Fibroblast of villous mesenchyme (primary cell): ENCODE measurements at regions not wholly inside any gene's neighbourhood (a gene's known extent, or its start where the extent isn't known, plus 50 kb on each side); places are given as distances from the start of the nearest gene placed in this dataset.

Source experiments
- DNase-seq: peaks from one replicate; pipeline ENCODE4 v3.0.0-alpha.2; 2010; ENCODE audit warnings: low read depth
- H3K4me3 ChIP-seq: 2 replicates; pipeline ENCODE4 v1.5.1; 2011; ENCODE audit warnings: low read depth, mild to moderate bottlenecking, low read length
- TF ChIP-seq, protein P1 (sequence below): IDR thresholded peaks from 2 replicates; pipeline ENCODE4 v1.5.1; 2012; ENCODE audit warnings: low read depth, mild to moderate bottlenecking, low read length; ENCODE audit not compliant: insufficient read depth

DNA sequence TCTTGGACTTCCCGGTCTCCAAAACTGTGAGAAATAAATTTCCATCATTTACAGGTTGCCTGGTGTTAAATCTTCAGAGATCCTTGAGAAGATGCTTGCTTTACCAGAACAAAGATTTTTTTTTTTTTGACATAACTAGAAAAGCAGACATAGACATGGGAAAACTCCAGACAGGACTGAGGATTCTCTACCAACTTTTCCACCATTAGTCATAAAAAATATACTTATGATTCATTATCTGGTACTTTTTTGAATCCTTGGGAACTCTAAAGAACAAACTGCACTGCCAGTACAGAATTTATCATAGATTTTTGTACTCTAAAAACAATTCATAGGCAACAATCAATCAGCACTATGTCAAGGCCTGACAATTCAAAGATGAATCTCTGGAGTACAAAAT is 487.6 kb downstream of the EFNB2 start:
- TF ChIP-seq, protein P1, sequence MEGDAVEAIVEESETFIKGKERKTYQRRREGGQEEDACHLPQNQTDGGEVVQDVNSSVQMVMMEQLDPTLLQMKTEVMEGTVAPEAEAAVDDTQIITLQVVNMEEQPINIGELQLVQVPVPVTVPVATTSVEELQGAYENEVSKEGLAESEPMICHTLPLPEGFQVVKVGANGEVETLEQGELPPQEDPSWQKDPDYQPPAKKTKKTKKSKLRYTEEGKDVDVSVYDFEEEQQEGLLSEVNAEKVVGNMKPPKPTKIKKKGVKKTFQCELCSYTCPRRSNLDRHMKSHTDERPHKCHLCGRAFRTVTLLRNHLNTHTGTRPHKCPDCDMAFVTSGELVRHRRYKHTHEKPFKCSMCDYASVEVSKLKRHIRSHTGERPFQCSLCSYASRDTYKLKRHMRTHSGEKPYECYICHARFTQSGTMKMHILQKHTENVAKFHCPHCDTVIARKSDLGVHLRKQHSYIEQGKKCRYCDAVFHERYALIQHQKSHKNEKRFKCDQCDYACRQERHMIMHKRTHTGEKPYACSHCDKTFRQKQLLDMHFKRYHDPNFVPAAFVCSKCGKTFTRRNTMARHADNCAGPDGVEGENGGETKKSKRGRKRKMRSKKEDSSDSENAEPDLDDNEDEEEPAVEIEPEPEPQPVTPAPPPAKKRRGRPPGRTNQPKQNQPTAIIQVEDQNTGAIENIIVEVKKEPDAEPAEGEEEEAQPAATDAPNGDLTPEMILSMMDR = no peak
- DNase-seq = no peak

DNA sequence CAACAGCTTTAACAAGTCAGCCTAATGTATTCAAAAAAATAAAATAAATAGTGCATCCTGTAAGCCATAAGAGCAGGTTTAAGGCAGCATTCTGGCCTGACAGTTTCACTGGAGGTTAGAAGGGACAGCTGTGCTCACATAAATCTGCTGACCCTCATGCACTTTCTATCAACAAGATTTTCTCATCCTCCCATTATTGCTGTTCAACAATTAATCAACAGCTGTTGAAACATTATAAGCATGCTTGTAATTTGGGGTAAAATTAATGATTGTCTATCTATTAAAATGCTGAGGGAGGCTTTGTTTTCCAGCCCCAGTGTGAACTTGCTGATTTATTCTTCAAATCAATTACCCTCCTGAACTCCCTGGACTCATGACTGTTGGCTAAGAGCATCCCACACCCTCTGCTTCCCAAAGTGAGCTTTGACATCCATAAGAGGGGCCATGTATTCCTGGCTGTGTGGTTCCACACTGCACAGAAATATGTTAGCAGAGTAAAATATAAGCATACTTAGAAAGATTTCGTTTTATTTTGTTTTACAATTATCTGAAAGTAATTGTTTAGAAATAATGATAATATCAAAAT is 492.4 kb downstream of the EFNB2 start:
- H3K4me3 ChIP-seq = no peak overlapping the region
- DNase-seq = no peak
- TF ChIP-seq, protein P1 = no peak

More for the DNA sequence above, 487.6 kb downstream of the EFNB2 start:
- no peak overlapping the region for H3K4me3 ChIP-seq

DNA sequence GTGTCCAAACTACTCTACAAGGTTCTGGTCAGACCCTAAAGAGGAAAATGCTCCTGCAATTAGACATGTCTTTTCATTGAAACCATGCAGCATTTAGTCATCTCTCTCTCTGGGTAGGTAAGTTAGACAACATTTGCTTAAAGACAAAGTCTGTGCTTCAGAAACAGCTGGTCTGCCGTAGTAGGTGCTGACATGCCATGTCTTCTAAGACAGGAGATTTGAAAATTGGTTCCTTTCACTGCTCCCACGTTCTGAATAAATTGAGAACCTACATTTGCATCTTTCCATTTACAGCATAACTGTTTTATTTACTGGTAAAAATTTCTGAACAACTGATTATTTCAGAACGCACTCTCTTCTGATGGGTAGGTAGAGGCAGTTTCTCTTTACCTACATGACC is 494.0 kb downstream of the EFNB2 start:
- no peak overlapping the region for H3K4me3 ChIP-seq
- no peak for DNase-seq
- TF ChIP-seq, protein P1 = no peak

DNA sequence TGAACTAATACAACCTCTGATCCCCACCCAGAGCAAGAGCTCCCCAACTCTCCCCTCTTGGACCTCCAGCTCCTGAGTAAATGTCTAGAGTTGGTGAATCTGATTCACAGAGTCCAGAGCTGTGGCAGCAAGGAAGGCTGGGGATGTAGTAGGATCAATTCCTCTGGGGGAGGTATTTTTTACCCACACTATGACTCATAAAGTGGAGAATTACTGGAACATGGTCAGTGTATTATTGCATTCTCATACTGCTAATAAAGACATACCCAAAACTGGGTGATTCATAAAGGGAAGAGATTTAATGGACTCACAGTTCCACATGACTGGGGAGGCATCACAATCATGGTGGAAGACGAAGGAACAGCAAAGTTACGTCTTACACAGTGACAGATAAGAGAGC is 496.7 kb downstream of the EFNB2 start:
- TF ChIP-seq, protein P1 = no peak
- H3K4me3 ChIP-seq = no peak overlapping the region
- DNase-seq = peak; percentile 78

DNA sequence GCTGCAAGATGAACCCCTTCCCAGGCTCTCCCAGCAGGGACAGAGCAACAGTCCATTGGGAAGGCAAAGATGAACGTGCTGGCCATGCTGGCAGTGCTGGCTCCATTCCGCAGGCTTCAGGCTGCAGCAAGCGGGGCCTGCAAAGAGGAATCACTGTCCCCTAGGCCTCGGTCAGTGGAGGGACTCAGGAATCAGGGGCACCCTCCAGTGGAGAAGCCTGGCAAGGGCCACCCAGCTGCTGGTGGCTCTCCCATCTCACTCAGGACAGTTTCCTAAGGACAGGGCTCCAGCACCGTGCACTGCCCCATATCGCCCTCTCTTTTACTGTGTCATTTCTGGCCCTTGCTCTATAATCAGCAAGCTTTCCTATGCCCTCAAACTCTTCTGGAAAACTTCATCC is 498.6 kb downstream of the EFNB2 start:
- TF ChIP-seq, protein P1 = peak; percentile 16
- H3K4me3 ChIP-seq = no peak overlapping the region
- DNase-seq = no peak

DNA sequence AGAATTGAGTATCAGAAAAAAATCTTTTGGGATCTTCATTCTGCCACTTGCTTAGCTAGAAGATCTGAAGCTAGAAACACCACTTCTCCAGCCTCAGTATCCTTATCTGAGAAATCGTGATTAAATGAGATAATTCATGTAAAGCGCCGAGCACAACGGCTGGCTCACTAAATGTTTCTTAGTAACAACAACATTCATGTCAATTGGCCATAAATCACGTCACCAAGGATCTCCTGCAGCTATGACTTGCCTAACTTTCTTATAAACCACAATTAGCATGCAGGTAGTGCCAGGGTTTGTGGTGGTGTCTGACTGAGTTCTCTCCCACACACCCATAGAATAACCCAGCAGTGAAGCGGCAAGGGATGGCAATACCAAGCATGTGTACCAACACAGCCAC is 501.3 kb downstream of the EFNB2 start:
- no peak overlapping the region for H3K4me3 ChIP-seq
- DNase-seq = peak; percentile 2
- TF ChIP-seq, protein P1 = no peak

DNA sequence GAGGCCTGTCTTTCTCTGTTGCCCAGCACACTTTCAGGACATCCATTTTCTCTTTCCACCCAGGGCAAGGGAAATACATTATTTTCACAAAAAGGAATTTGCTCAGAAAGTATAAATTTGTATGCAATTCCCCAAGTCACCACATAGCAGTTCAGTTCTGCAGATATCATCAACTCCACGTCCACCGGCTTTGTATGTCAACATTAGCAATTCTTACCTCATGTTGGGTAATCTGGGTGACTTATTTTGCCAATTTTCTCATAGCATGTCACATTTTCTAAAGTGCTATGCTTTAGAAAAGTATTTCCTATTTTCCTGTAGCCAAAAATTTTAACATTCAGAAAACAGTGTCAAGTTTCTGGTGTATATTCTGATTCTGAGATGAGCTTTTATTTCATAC is 501.8 kb downstream of the EFNB2 start:
- TF ChIP-seq, protein P1 = peak; percentile 39
- H3K4me3 ChIP-seq = no peak overlapping the region
- peak; percentile 71 for DNase-seq
